ENCODE measurements at regions not wholly inside any gene's neighbourhood (a gene's known extent, or its start where the extent isn't known, plus 50 kb on each side); places are given as distances from the start of the nearest gene placed in this dataset.
A peak's percentile ranks its signal among the peaks of the same experiment; 100 is the strongest.

- TF ChIP-seq CTCF (tag by site-specific recombination; IDR thresholded peaks at IDR 0.05) (no peak), ZNF701 (tag by site-specific recombination; IDR thresholded peaks at IDR 0.05) (no peak), KLF16 (tag by site-specific recombination; IDR thresholded peaks at IDR 0.05) (no peak), PATZ1 (tag by site-specific recombination; IDR thresholded peaks at IDR 0.05) (peak; percentile 30; the same call in 1 of the 2 replicates), REST (tag by site-specific recombination; IDR thresholded peaks at IDR 0.05) (no peak), ZBTB49 (tag by site-specific recombination; IDR thresholded peaks at IDR 0.05; ENCODE audit: low read depth) (no peak)
Observed at GRCh38 chr5:123882965-123883345, 371.0 kb downstream of the CSNK1G3 start.

All from HEK293 (cell line).